ENCODE measurements at regions not wholly inside any gene's neighbourhood (a gene's known extent, or its start where the extent isn't known, plus 50 kb on each side); places are given as distances from the start of the nearest gene placed in this dataset.
"Not testable (repeated sequence)": the region's sequence is repeated elsewhere in the genome, so short reads cannot be mapped to it uniquely, and the experiment has no call there.

GRCh38 chr7:83219231-83219630 is 56.5 kb upstream of the PCLO start:
- H3K36me3 Mint-ChIP-seq; H3K4me1 Mint-ChIP-seq; H3K27ac Mint-ChIP-seq; H3K4me3 Mint-ChIP-seq; ATAC-seq; CTCF ChIA-PET; POLR2A ChIA-PET; H3K27me3 Mint-ChIP-seq (ENCODE audit: low read depth); DNase-seq (ENCODE audit: low spot score); H3K9me3 Mint-ChIP-seq: not testable (repeated sequence)

GRCh38 chr7:83212883-83213282 is 50.2 kb upstream of the PCLO start:
- ChIA-PET CTCF (no interaction called here), POLR2A (no interaction called here)
- H3K4me3 Mint-ChIP-seq: no peak overlapping the region
- ATAC-seq: no peak
- no peaks in the 10 kb centered on the region for H3K27me3 Mint-ChIP-seq (ENCODE audit: low read depth)
- H3K9me3 Mint-ChIP-seq: no peaks in the 10 kb centered on the region
- DNase-seq (ENCODE audit: low spot score): no peak
- peaks cover 37% of the 10 kb centered on the region for H3K4me1 Mint-ChIP-seq
- H3K36me3 Mint-ChIP-seq: no peaks in the 10 kb centered on the region
- no peak overlapping the region; the same call in 1 of the 2 replicates for H3K27ac Mint-ChIP-seq
- TF ChIP-seq ZNF671 (CRISPR knock-in tag; IDR thresholded peaks at IDR 0.05) (no peak), SOX15 (CRISPR knock-in tag; IDR thresholded peaks at IDR 0.05) (no peak), ATF6 (CRISPR knock-in tag; IDR thresholded peaks at IDR 0.05) (no peak), ZNF219 (CRISPR knock-in tag; IDR thresholded peaks at IDR 0.05; ENCODE audit: borderline replicate concordance) (no peak), MYBL2 (CRISPR knock-in tag; IDR thresholded peaks at IDR 0.05) (no peak), RORB (CRISPR knock-in tag; IDR thresholded peaks at IDR 0.05) (no peak), USF2 (CRISPR knock-in tag; IDR thresholded peaks at IDR 0.05) (no peak), MLX (CRISPR knock-in tag; IDR thresholded peaks at IDR 0.05) (no peak), E2F1 (CRISPR knock-in tag; IDR thresholded peaks at IDR 0.05) (no peak), ERG (CRISPR knock-in tag; IDR thresholded peaks at IDR 0.05) (no peak), ZSCAN18 (CRISPR knock-in tag; IDR thresholded peaks at IDR 0.05) (no peak), OVOL2 (CRISPR knock-in tag; IDR thresholded peaks at IDR 0.05; ENCODE audit: borderline replicate concordance) (no peak), ESRRA (CRISPR knock-in tag; IDR thresholded peaks at IDR 0.05; ENCODE audit: borderline replicate concordance) (no peak), ZNF281 (CRISPR knock-in tag; IDR thresholded peaks at IDR 0.05) (no peak), ZNF232 (CRISPR knock-in tag; IDR thresholded peaks at IDR 0.05) (no peak), GTF2I (CRISPR knock-in tag; conservative IDR thresholded peaks at IDR 0.05) (no peak)
